BJ (cell line): ENCODE measurements at regions not wholly inside any gene's neighbourhood (a gene's known extent, or its start where the extent isn't known, plus 50 kb on each side); places are given as distances from the start of the nearest gene placed in this dataset.

Source experiments
- CTCF ChIA-PET: fragments of 350-600 bp; formaldehyde crosslinking; extraction: SDS; loops from one replicate; lab custom pipeline; 2021; ENCODE audit warnings: antibody characterized with exemption, inconsistent platforms; lab: Yijun Ruan, JAX
- POLR2A ChIA-PET: fragments of 300-600 bp; sonication (Branson Sonifier 250); formaldehyde crosslinking; extraction: SDS; loops from one replicate; lab custom pipeline; 2021; ENCODE audit warnings: antibody characterized with exemption; lab: Charles Lee
- DNase-seq: peaks from one replicate; pipeline ENCODE4 v3.0.0-alpha.2; 2011; ENCODE audit warnings: low read depth
- H3K27me3 ChIP-seq: 2 replicates; pipeline ENCODE4 v1.6.0; 2011; ENCODE audit warnings: low read length; ENCODE audit not compliant: control insufficient read depth, insufficient read depth
- H3K36me3 ChIP-seq: 2 replicates; pipeline ENCODE4 v1.5.1; 2011; ENCODE audit warnings: low read length; ENCODE audit not compliant: control insufficient read depth, insufficient read depth
- H3K4me3 ChIP-seq: 2 replicates; pipeline ENCODE4 v1.5.1; 2011; ENCODE audit warnings: low read depth, mild to moderate bottlenecking, control low read depth, low read length
- CTCF ChIP-seq: IDR thresholded peaks from 2 replicates; pipeline ENCODE4 v1.5.1; 2011; ENCODE audit warnings: low read depth, mild to moderate bottlenecking, control low read depth, inconsistent platforms, low read length, moderate library complexity; ENCODE audit not compliant: insufficient read depth

- no peaks in the 10 kb centered on the region for H3K36me3 ChIP-seq
- no peak for DNase-seq
- H3K4me3 ChIP-seq: no peak overlapping the region
- no peak for TF ChIP-seq CTCF
- no peaks in the 10 kb centered on the region for H3K27me3 ChIP-seq
- CTCF ChIA-PET: no interaction called here
- POLR2A ChIA-PET: no interaction called here
These were observed 54.0 kb upstream of the ABCB5 start for GRCh38 chr7:20561466-20561865.

- no peak for DNase-seq
- H3K4me3 ChIP-seq: no peak overlapping the region
- ChIA-PET CTCF (no interaction called here), POLR2A (no interaction called here)
- no peak for TF ChIP-seq CTCF
- H3K36me3 ChIP-seq: no peaks in the 10 kb centered on the region
- no peaks in the 10 kb centered on the region for H3K27me3 ChIP-seq
These were observed 53.6 kb upstream of the ABCB5 start for GRCh38 chr7:20561908-20562307.

- no peaks in the 10 kb centered on the region for H3K27me3 ChIP-seq
- no peak overlapping the region for H3K4me3 ChIP-seq
- no peak for DNase-seq
- H3K36me3 ChIP-seq: no peaks in the 10 kb centered on the region
- no peak for TF ChIP-seq CTCF
- CTCF ChIA-PET: no interaction called here
- POLR2A ChIA-PET: no interaction called here
These were observed 53.0 kb upstream of the ABCB5 start for GRCh38 chr7:20562461-20562860.
